GM12864 (cell line): ENCODE measurements at regions not wholly inside any gene's neighbourhood (a gene's known extent, or its start where the extent isn't known, plus 50 kb on each side); places are given as distances from the start of the nearest gene placed in this dataset.

Source experiments
- DNase-seq: peaks from one replicate; pipeline ENCODE4 v3.0.0-alpha.2; 2011; ENCODE audit warnings: low read depth
- H3K4me3 ChIP-seq: 2 replicates; pipeline ENCODE4 v1.5.1; 2011; ENCODE audit warnings: mild to moderate bottlenecking, low read depth, low read length, control low read depth
- CTCF ChIP-seq: IDR thresholded peaks from 2 replicates; pipeline ENCODE4 v1.5.1; 2011; ENCODE audit warnings: low read depth, mild to moderate bottlenecking, moderate library complexity, low read length, control low read depth, inconsistent platforms; ENCODE audit errors: missing control alignments

- no peak for TF ChIP-seq CTCF
- no peak overlapping the region for H3K4me3 ChIP-seq
- DNase-seq: no peak
Measured at GRCh38 chr12:126607867-126608266, 1542.6 kb downstream of the AACS start.

- no peak overlapping the region for H3K4me3 ChIP-seq
- no peak for DNase-seq
- TF ChIP-seq CTCF: no peak
Measured at GRCh38 chr12:126608607-126609175, 1543.5 kb downstream of the AACS start.

GRCh38 chr12:126616441-126616840 lies 1551.2 kb downstream of the AACS start:
- TF ChIP-seq CTCF: no peak
- H3K4me3 ChIP-seq: no peak overlapping the region
- DNase-seq: no peak

GRCh38 chr12:126617312-126617711 lies 1552.1 kb downstream of the AACS start:
- no peak for TF ChIP-seq CTCF
- DNase-seq: no peak
- no peak overlapping the region for H3K4me3 ChIP-seq

- no peak for DNase-seq
- no peak for TF ChIP-seq CTCF
- H3K4me3 ChIP-seq: no peak overlapping the region
Measured at GRCh38 chr12:126627596-126627995, 1562.4 kb downstream of the AACS start.

GRCh38 chr12:126636821-126637220 lies 1571.6 kb downstream of the AACS start:
- DNase-seq: no peak
- TF ChIP-seq CTCF: no peak
- no peak overlapping the region for H3K4me3 ChIP-seq

GRCh38 chr12:126644236-126645020 lies 1579.2 kb downstream of the AACS start:
- TF ChIP-seq CTCF: no peak
- no peak for DNase-seq
- H3K4me3 ChIP-seq: no peak overlapping the region
